Lung (tissue), 11 donors: ENCODE measurements at regions not wholly inside any gene's neighbourhood (a gene's known extent, or its start where the extent isn't known, plus 50 kb on each side); places are given as distances from the start of the nearest gene placed in this dataset.

ENCODE experiments used
- ATAC-seq: fragments of 200-7000 bp; cut with Tn5 transposase; one replicate; pipeline ENCODE4 v1.9.1; 2020; ENCODE audit warnings: moderate number of reproducible peaks; ENCODE audit not compliant: insufficient read depth, low FRiP score
- DNase-seq, 3 donors: peaks; one replicate each; pipeline ENCODE4 v3.0.0-alpha.2; 2013 to 2017
- H3K27ac ChIP-seq, 2 donors: one replicate each; pipeline ENCODE4 v1.5.1; 2013; ENCODE audit warnings: mild to moderate bottlenecking in 2 of 2, moderate library complexity in 2 of 2, control low read depth in 1 of 2, inconsistent platforms in 1 of 2, low read depth in 1 of 2, low read length in 1 of 2
- H3K27me3 ChIP-seq, 3 donors: one replicate each; pipeline ENCODE4 v1.5.1; 2013; ENCODE audit warnings: low read length in 2 of 3; ENCODE audit not compliant: control insufficient read depth in 3 of 3, insufficient read depth in 3 of 3
- H3K36me3 ChIP-seq, 4 donors: one replicate each; pipeline ENCODE4 v1.5.1; 2013; ENCODE audit warnings: low read length in 4 of 4, mild to moderate bottlenecking in 1 of 4, moderate library complexity in 1 of 4; ENCODE audit not compliant: control insufficient read depth in 4 of 4, insufficient read depth in 4 of 4
- H3K4me1 ChIP-seq, 5 donors: one replicate each; pipeline ENCODE4 v1.5.1; 2013; ENCODE audit warnings: low read length in 5 of 5, mild to moderate bottlenecking in 2 of 5, moderate library complexity in 1 of 5; ENCODE audit not compliant: control insufficient read depth in 5 of 5, insufficient read depth in 5 of 5
- H3K4me3 ChIP-seq: one replicate; pipeline ENCODE4 v1.5.1; 2013; ENCODE audit warnings: mild to moderate bottlenecking, control low read depth, moderate library complexity
- H3K9ac ChIP-seq, 2 donors: one replicate each; pipeline ENCODE4 v1.5.1; 2013; ENCODE audit warnings: low read length in 2 of 2, control low read depth in 1 of 2; ENCODE audit not compliant: insufficient read depth in 1 of 2
- H3K9me3 ChIP-seq, 4 donors: one replicate each; pipeline ENCODE4 v1.5.1; 2013; ENCODE audit warnings: low read length in 3 of 4, mild to moderate bottlenecking in 1 of 4, moderate library complexity in 1 of 4; ENCODE audit not compliant: control insufficient read depth in 4 of 4, insufficient read depth in 3 of 4
- WGBS, 2 donors: extraction: QIAGEN DNeasy Blood & Tissue Kit; methylation state at CpG; one replicate each; pipeline ENCODE4 v1.1.7; 2013; 5-methylcytosine and 5-hydroxymethylcytosine counted together
- TF ChIP-seq, protein P1 (sequence below): IDR thresholded peaks from 2 replicates; pipeline ENCODE4 v1.5.1; 2012; ENCODE audit warnings: mild to moderate bottlenecking; ENCODE audit errors: control extremely low read depth, extremely low read depth
- donor health status: control.
- donor health status: control.
- donor health status: Bipolar disorder and iron deficiency.
- donor health status: healthy.
- donor health status: DM: yes; HTN: yes; CAD: no.

DNA sequence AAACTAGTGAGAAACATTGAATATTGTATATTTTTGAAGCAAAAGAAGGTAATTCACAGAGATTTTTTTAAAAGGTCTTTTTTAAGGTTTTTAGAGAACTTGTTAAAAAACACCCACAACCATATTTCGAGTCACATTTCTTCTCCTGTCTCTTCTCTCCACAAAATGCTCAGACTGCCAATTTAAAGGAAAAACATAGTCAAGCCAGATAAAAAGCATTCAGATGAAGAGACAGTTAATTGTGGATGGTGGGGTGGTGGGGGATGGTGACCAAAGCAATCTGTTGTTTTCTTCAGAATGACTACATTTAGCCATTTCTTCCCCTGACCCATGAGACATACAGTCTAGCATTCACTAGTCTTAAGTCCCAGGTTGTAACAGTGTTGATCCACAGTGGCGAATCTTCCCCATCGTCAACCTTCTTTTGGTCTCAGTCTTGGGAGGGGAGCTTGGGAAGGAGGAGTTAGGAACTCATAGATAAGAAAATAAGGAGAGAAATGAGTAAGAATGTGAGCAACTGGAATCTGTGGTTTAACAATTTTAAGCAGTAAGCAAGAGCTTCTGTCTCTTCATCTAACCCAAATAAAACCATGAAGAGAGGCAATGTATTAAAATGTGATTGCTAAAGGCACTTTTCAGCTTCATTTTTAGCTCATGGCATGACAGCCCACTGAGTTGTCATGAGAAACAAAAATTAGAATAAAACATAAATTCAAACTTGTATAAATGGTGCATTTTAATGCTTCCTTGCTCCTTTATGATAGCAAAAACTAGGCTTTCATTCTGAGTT is 413.7 kb upstream of the FSHR start:
- Histone ChIP-seq H3K9me3 (no peaks in the 10 kb centered on the region), H3K27ac (no peak overlapping the region), H3K27me3 (no peaks in the 10 kb centered on the region), H3K36me3 (no peaks in the 10 kb centered on the region), H3K4me1 (no peaks in the 10 kb centered on the region), H3K4me3 (no peak overlapping the region), H3K9ac (no peak overlapping the region)
- TF ChIP-seq, protein P1, sequence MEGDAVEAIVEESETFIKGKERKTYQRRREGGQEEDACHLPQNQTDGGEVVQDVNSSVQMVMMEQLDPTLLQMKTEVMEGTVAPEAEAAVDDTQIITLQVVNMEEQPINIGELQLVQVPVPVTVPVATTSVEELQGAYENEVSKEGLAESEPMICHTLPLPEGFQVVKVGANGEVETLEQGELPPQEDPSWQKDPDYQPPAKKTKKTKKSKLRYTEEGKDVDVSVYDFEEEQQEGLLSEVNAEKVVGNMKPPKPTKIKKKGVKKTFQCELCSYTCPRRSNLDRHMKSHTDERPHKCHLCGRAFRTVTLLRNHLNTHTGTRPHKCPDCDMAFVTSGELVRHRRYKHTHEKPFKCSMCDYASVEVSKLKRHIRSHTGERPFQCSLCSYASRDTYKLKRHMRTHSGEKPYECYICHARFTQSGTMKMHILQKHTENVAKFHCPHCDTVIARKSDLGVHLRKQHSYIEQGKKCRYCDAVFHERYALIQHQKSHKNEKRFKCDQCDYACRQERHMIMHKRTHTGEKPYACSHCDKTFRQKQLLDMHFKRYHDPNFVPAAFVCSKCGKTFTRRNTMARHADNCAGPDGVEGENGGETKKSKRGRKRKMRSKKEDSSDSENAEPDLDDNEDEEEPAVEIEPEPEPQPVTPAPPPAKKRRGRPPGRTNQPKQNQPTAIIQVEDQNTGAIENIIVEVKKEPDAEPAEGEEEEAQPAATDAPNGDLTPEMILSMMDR, result no peak
- ATAC-seq, result no peak
- 80 to 86% methylated on average over 3 of the region's 3 CpGs for WGBS, 2 donors
- no peak for DNase-seq

DNA sequence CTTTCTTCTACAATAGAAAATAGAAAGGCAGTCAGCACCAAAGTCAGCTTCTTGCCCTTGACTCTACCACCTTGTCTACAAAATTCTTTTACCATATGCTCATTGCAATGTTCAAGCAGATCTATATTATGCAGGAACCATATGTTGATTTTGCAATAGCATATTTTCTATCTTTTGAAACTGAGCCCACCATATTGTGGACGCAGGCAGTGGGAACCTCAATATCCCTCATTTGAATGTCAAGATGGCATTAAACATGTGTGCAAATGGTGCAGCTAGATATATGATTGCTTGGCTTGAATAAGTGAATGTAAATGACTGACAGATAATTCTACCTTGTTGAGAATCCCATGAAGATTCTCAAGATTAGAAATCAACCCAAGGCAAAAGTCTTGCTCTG is 412.7 kb upstream of the FSHR start:
- Histone ChIP-seq H3K27me3 (no peaks in the 10 kb centered on the region), H3K36me3 (no peaks in the 10 kb centered on the region)

DNA sequence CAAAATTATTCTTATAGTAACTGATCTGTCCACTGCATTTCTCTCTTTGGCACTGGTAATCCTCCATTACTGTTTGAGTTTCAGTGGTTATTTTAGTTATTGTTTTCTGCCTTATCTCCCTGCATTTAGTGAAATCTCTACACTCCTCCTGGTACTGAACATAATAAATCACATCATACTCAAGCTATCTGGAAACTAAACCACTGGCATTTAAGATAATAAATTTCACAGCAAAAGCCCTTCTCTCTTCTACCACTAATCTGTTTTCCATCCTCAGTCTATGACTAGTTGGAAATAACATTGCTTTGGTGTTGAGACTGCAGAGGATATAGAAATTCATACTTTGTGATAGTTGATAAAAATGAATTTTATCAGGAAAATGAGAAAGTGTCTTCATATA is 399.3 kb upstream of the FSHR start:
- no peak for ATAC-seq
- Histone ChIP-seq H3K27ac (no peak overlapping the region), H3K4me3 (no peak overlapping the region), H3K9me3 (no peaks in the 10 kb centered on the region), H3K27me3 (no peaks in the 10 kb centered on the region), H3K4me1 (no peaks in the 10 kb centered on the region), H3K36me3 (no peaks in the 10 kb centered on the region), H3K9ac (no peak overlapping the region)
- TF ChIP-seq, protein P1, result no peak
- no peak for DNase-seq

More for the DNA sequence above, 412.7 kb upstream of the FSHR start:
- no peaks in the 10 kb centered on the region for H3K9me3 ChIP-seq
- H3K4me3 ChIP-seq, result no peak overlapping the region
- no peaks in the 10 kb centered on the region for H3K4me1 ChIP-seq
- DNase-seq (no peak), ATAC-seq (no peak)
- TF ChIP-seq, protein P1, result no peak
- H3K9ac ChIP-seq, result no peak overlapping the region
- 46 to 87% methylated on average over 1 of the region's 1 CpG for WGBS, 2 donors
- H3K27ac ChIP-seq, result no peak overlapping the region

DNA sequence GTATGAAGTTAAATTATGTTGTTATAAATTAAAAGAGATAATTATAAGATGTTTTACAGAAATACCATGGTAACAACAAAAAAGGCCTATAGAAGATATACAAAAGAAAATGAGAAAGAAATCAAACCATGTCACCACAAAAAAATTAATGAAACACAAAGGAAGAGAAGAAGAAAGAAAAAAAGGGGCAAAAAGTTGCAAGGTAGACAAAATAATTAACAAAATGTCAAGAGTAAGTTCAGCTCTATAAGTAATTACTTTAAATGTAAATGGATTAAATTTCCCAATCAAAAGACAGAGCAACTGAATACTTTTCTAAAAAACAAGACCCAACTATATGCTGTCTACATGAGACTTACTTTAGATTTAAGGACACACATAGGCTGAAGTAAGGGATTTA is 378.4 kb upstream of the FSHR start:
- ATAC-seq (no peak), DNase-seq (no peak)
- Histone ChIP-seq H3K4me3 (no peak overlapping the region), H3K9me3 (peaks cover 0 to 9% (median 6%) of the 10 kb centered on the region in 4 donors), H3K27ac (no peak overlapping the region), H3K27me3 (no peaks in the 10 kb centered on the region), H3K36me3 (no peaks in the 10 kb centered on the region), H3K4me1 (no peaks in the 10 kb centered on the region), H3K9ac (no peak overlapping the region)
- TF ChIP-seq, protein P1, result no peak
